ENCODE measurements at regions not wholly inside any gene's neighbourhood (a gene's known extent, or its start where the extent isn't known, plus 50 kb on each side); places are given as distances from the start of the nearest gene placed in this dataset.

DNA sequence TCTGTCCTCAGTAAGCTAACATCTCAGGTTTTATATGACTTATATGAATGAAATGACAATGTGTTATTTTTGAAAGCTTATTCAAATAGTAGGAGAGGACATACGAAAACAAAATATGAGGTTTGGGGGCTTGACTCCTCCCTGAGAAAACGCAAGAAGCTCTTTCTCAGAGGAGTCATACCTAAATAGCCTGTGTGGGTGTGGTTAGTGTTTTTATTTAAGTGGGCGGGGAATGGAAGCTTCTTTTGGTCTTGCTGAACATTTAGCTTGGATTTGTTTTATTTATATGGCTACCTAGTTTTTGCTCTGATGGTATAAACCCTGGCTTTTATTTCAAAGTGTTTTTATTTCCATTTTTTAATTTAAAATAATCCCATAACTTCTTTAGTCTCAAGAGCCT is 72.1 kb upstream of the DSG1 start (continued):
- TF ChIP-seq NANOG (IDR thresholded peaks at IDR 0.05; ENCODE audit: insufficient read depth, low read depth, low read length, poor library complexity, severe bottlenecking) (no peak), SP4 (IDR thresholded peaks at IDR 0.05; ENCODE audit: low read length) (no peak), POLR2A (IDR thresholded peaks at IDR 0.05; ENCODE audit: control extremely low read depth in 1 of 2, low read depth in 2 of 2, low read length in 2 of 2) (no peak), POU5F1 (IDR thresholded peaks at IDR 0.05; ENCODE audit: low read depth, low read length) (no peak), ASH2L (IDR thresholded peaks at IDR 0.05; ENCODE audit: low read length) (no peak), SIRT6 (IDR thresholded peaks at IDR 0.05; ENCODE audit: low read length) (no peak), TAF1 (IDR thresholded peaks at IDR 0.05; ENCODE audit: low read depth, low read length) (no peak), FOSL1 (IDR thresholded peaks at IDR 0.05; ENCODE audit: insufficient read depth, low read depth, low read length) (no peak), CBX8 (IDR thresholded peaks at IDR 0.05; ENCODE audit: borderline replicate concordance, low read depth, low read length) (no peak), CHD2 (IDR thresholded peaks at IDR 0.05; ENCODE audit: low read length) (no peak), RFX5 (IDR thresholded peaks at IDR 0.05; ENCODE audit: borderline replicate concordance, low read depth, low read length) (no peak), EZH2 (IDR thresholded peaks at IDR 0.05; ENCODE audit: low read depth, low read length, severe bottlenecking) (no peak), HDAC2 (IDR thresholded peaks at IDR 0.05; ENCODE audit: borderline replicate concordance in 1 of 2, low read depth in 2 of 2, low read length in 2 of 2) (no peak), SP2 (IDR thresholded peaks at IDR 0.05; ENCODE audit: low read length) (no peak), TBP (IDR thresholded peaks at IDR 0.05; ENCODE audit: low read depth, low read length) (no peak), TEAD4 (IDR thresholded peaks at IDR 0.05; ENCODE audit: low read depth, low read length) (no peak)

Data from H1 (cell line).